ENCODE measurements at regions not wholly inside any gene's neighbourhood (a gene's known extent, or its start where the extent isn't known, plus 50 kb on each side); places are given as distances from the start of the nearest gene placed in this dataset.

GRCh38 chr6:84284428-84285049 lies 57.1 kb upstream of the CEP162 start:
- no peak for FAIRE-seq
- DNase-seq (ENCODE audit: low read depth), result no peak

GRCh38 chr6:84282550-84282949 lies 55.1 kb upstream of the CEP162 start:
- no peak for TF ChIP-seq CTCF (IDR thresholded peaks at IDR 0.05; ENCODE audit: insufficient read depth, low read length, severe bottlenecking)
- H3K27me3 ChIP-seq (ENCODE audit: control insufficient read depth, insufficient read depth, low read length), result no peaks in the 10 kb centered on the region
- FAIRE-seq (no peak), DNase-seq (ENCODE audit: low read depth) (peak; percentile 69)
- H3K4me3 ChIP-seq (ENCODE audit: low read depth, low read length), result no peak overlapping the region
- no peaks in the 10 kb centered on the region for H3K36me3 ChIP-seq (ENCODE audit: control insufficient read depth, insufficient read depth, low read length)

More at GRCh38 chr6:84284428-84285049, 57.1 kb upstream of the CEP162 start:
- Histone ChIP-seq H3K27me3 (ENCODE audit: control insufficient read depth, insufficient read depth, low read length) (no peaks in the 10 kb centered on the region), H3K4me3 (ENCODE audit: low read depth, low read length) (no peak overlapping the region), H3K36me3 (ENCODE audit: control insufficient read depth, insufficient read depth, low read length) (no peaks in the 10 kb centered on the region)
- TF ChIP-seq CTCF (IDR thresholded peaks at IDR 0.05; ENCODE audit: insufficient read depth, low read length, severe bottlenecking), result peak; percentile 23

- FAIRE-seq, result no peak
Measured at GRCh38 chr6:84280639-84281038, 53.2 kb upstream of the CEP162 start.

GRCh38 chr6:84280030-84280429 lies 52.6 kb upstream of the CEP162 start:
- DNase-seq (ENCODE audit: low read depth) (peak; percentile 71), FAIRE-seq (no peak)
- no peaks in the 10 kb centered on the region for H3K36me3 ChIP-seq (ENCODE audit: control insufficient read depth, insufficient read depth, low read length)
- H3K4me3 ChIP-seq (ENCODE audit: low read depth, low read length), result no peak overlapping the region
- no peak for TF ChIP-seq CTCF (IDR thresholded peaks at IDR 0.05; ENCODE audit: insufficient read depth, low read length, severe bottlenecking)
- H3K27me3 ChIP-seq (ENCODE audit: control insufficient read depth, insufficient read depth, low read length), result no peaks in the 10 kb centered on the region

More at GRCh38 chr6:84280639-84281038, 53.2 kb upstream of the CEP162 start:
- no peak for DNase-seq (ENCODE audit: low read depth)
- TF ChIP-seq CTCF (IDR thresholded peaks at IDR 0.05; ENCODE audit: insufficient read depth, low read length, severe bottlenecking), result no peak
- no peak overlapping the region for H3K4me3 ChIP-seq (ENCODE audit: low read depth, low read length)
- no peaks in the 10 kb centered on the region for H3K36me3 ChIP-seq (ENCODE audit: control insufficient read depth, insufficient read depth, low read length)
- no peaks in the 10 kb centered on the region for H3K27me3 ChIP-seq (ENCODE audit: control insufficient read depth, insufficient read depth, low read length)

GRCh38 chr6:84278321-84278998 lies 51.0 kb upstream of the CEP162 start:
- Histone ChIP-seq H3K27me3 (ENCODE audit: control insufficient read depth, insufficient read depth, low read length) (no peaks in the 10 kb centered on the region), H3K36me3 (ENCODE audit: control insufficient read depth, insufficient read depth, low read length) (no peaks in the 10 kb centered on the region), H3K4me3 (ENCODE audit: low read depth, low read length) (no peak overlapping the region)
- DNase-seq (ENCODE audit: low read depth) (no peak), FAIRE-seq (no peak)
- TF ChIP-seq CTCF (IDR thresholded peaks at IDR 0.05; ENCODE audit: insufficient read depth, low read length, severe bottlenecking), result no peak

Data from bronchial epithelial cell (primary cell).